Body of pancreas (tissue), 4 donors: ENCODE measurements at regions not wholly inside any gene's neighbourhood (a gene's known extent, or its start where the extent isn't known, plus 50 kb on each side); places are given as distances from the start of the nearest gene placed in this dataset.

Source experiments
- POLR2A ChIP-seq, 3 donors: fragments of 450-650 bp; IDR thresholded peaks; one replicate each; pipeline ENCODE4 v1.6.1; 2016; ENCODE audit warnings: antibody characterized with exemption in 3 of 3, mild to moderate bottlenecking in 2 of 3
- TF ChIP-seq, protein P1 (sequence below), 7 experiments: fragments of 450-650 bp in 4 of 7; fragments of 200-600 bp in 3 of 7; sonication (generic) in 3 of 7; IDR thresholded peaks; one replicate each; pipeline ENCODE4 v1.5.1; 2016 to 2019; ENCODE audit warnings: antibody characterized with exemption in 7 of 7

DNA sequence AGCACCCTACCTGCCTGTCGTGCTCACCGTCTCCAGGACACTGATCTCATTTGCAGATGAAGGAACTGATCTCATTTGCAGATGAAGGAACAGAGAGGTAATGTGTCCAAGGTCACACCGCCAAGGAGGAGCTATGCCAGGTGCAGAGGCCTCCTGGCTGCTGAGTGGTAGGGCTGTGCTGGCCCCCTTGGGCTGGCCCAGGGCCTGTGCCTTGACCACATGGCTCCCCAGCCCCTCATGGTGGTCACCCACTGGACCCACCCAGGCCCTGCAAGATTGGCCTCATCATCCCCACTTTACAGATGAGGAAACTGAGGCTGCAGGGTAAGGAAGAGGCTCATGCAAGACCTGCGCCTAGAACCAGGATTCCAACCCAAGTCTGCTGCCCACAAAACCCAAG is 628.3 kb downstream of the MATN1 start:
- TF ChIP-seq, protein P1, sequence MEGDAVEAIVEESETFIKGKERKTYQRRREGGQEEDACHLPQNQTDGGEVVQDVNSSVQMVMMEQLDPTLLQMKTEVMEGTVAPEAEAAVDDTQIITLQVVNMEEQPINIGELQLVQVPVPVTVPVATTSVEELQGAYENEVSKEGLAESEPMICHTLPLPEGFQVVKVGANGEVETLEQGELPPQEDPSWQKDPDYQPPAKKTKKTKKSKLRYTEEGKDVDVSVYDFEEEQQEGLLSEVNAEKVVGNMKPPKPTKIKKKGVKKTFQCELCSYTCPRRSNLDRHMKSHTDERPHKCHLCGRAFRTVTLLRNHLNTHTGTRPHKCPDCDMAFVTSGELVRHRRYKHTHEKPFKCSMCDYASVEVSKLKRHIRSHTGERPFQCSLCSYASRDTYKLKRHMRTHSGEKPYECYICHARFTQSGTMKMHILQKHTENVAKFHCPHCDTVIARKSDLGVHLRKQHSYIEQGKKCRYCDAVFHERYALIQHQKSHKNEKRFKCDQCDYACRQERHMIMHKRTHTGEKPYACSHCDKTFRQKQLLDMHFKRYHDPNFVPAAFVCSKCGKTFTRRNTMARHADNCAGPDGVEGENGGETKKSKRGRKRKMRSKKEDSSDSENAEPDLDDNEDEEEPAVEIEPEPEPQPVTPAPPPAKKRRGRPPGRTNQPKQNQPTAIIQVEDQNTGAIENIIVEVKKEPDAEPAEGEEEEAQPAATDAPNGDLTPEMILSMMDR (IDR thresholded peaks at IDR 0.05): no peak
- no peak for TF ChIP-seq POLR2A (IDR thresholded peaks at IDR 0.05)
